ENCODE measurements at regions not wholly inside any gene's neighbourhood (a gene's known extent, or its start where the extent isn't known, plus 50 kb on each side); places are given as distances from the start of the nearest gene placed in this dataset.

GRCh38 chr9:73259086-73259696 is 107.5 kb downstream of the ANXA1 start:
- TF ChIP-seq CTCF (IDR thresholded peaks at IDR 0.05) (no peak), EZH2 (IDR thresholded peaks at IDR 0.05; ENCODE audit: borderline replicate concordance, insufficient read depth, low read depth, low read length, poor library complexity, severe bottlenecking) (no peak)
